CD4-positive, alpha-beta T cell treated with Interleukin-4 for 1 hour (primary cell): ENCODE measurements at regions not wholly inside any gene's neighbourhood (a gene's known extent, or its start where the extent isn't known, plus 50 kb on each side); places are given as distances from the start of the nearest gene placed in this dataset.

Source experiments
- DNase-seq, 2 donors: peaks; one replicate each; pipeline ENCODE4 v3.0.0-alpha.2; 2020 to 2022

DNA sequence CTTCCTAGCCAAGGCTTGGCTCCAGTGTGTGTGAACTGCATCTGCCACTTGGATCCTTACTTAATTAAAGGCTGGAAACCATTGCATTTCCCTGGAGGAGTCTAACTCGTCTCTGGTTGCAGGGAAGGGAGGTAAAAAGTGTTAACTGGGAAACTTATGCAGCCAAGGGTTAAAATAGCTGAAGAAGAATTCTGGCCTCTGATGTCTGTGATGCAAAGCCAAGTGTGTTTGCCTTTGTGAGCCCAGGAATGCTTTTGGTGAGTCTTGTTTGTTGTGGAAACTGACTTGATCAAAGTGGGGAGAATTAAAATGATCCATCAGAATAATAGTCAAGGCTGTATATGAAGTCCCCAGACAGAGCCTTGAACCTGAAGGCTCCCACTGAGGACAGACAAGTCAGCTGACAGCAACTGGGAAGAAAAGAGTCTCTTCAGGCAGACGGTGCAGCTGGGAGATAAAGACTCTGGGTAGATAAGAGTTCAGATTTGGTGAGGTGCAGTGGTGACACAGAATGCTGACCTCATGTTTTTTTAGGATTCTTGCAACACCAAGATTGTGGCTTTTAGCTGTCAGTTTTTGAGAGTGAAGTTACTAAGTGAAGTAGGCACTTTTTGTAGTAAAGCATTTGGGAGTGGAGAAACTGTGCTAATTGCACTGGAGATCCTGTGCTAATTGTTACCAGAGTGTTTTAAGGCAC is 59.5 kb upstream of the WLS start:
- DNase-seq: no peak

DNA sequence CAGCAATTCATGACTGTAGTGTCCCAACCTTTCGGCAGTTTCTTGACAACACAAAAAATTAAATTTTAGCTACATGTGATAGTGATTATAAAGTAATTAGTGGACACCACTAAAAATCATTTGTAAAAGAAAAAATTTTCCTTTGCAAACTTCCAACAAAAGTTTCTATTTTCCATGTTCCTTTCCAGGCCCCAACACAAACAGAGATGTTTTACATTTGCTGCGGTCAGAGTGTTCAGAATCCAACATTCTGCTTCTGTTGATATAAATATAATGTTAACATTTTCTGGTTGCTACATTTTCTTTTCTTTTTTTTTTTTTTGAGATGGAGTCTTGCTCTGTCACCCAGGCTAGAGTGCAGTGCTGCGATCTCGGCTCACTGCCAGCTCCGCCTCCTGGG is 54.9 kb upstream of the WLS start:
- no peak for DNase-seq

DNA sequence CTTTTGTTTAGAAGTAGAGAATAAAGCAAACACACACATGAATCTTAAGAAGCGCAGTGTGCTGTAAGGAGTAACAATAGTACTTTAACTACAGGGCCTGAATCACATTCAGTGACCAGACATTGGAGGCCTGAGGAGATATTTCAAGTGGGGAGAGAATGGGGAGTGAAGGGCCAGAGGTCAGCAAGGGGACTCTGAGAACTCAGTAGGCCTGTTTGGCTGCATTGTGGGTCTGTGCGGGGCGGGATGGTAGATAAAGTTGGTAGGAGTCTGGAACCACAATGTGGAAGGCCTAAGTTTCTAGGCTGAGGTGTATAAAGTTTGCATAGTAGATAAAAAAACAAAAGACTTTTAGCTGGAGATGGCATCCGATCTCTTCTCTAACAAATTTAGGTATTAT is 52.7 kb upstream of the WLS start:
- DNase-seq: no peak

DNA sequence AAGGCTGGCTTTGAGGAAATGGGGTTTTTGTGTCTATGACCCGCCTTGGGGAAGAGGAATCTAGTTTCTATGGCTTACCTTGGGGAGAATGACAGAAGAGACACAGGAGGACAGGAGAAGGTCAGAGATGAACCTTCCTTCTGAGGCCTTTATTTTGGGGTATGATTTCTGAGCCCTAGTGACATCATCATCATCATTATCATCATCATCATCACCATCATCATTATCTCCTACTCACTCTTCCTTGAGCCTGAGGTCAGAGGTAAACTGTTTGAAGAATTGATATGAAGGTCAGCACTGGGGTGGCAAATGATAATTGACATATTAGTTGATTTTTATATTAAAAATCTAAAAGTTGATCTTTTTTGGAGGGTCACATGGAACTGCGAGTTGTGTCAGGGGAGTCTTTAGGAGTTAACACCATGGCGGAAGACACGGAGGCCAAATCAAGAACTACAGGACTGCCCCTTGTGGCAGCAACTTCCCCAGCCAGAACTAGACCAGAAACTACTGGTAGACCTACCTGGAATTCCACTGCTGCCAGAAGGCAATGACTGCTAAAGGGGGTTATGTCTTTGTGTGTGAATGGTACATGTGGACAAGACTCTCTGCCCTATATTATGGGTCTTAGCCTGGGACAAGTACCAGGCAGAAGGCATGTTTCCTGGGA is 49.8 kb upstream of the WLS start:
- no peak for DNase-seq
